Ishikawa (cell line): ENCODE measurements at regions not wholly inside any gene's neighbourhood (a gene's known extent, or its start where the extent isn't known, plus 50 kb on each side); places are given as distances from the start of the nearest gene placed in this dataset.

ENCODE experiments used
- CEBPB ChIP-seq: IDR thresholded peaks from 2 replicates; pipeline ENCODE4 v1.6.1; 2012
- CREB1 ChIP-seq: IDR thresholded peaks from 2 replicates; pipeline ENCODE4 v1.6.1; 2012; ENCODE audit warnings: low read depth
- EGR1 ChIP-seq: IDR thresholded peaks from 2 replicates; pipeline ENCODE4 v1.6.1; 2012
- EP300 ChIP-seq: IDR thresholded peaks from 2 replicates; pipeline ENCODE4 v1.6.1; 2012; ENCODE audit warnings: borderline replicate concordance
- FOXM1 ChIP-seq: IDR thresholded peaks from 2 replicates; pipeline ENCODE4 v1.6.1; 2012; ENCODE audit warnings: low read depth, borderline replicate concordance
- MAX ChIP-seq: IDR thresholded peaks from 2 replicates; pipeline ENCODE4 v1.6.1; 2012
- NFIC ChIP-seq: IDR thresholded peaks from 2 replicates; pipeline ENCODE4 v1.6.1; 2012
- RAD21 ChIP-seq: IDR thresholded peaks from 2 replicates; pipeline ENCODE4 v1.6.1; 2012; ENCODE audit warnings: low read depth
- REST ChIP-seq: IDR thresholded peaks from 2 replicates; pipeline ENCODE4 v1.6.1; 2012; ENCODE audit warnings: low read depth, mild to moderate bottlenecking
- TAF1 ChIP-seq: IDR thresholded peaks from 2 replicates; pipeline ENCODE4 v1.6.1; 2012; ENCODE audit warnings: low read depth, mild to moderate bottlenecking
- TCF12 ChIP-seq: IDR thresholded peaks from 2 replicates; pipeline ENCODE4 v1.6.1; 2012; ENCODE audit warnings: low read depth
- TEAD4 ChIP-seq: IDR thresholded peaks from 2 replicates; pipeline ENCODE4 v1.6.1; 2012
- USF1 ChIP-seq: IDR thresholded peaks from 2 replicates; pipeline ENCODE4 v1.6.1; 2012
- YY1 ChIP-seq: IDR thresholded peaks from 2 replicates; pipeline ENCODE4 v1.6.1; 2012; ENCODE audit warnings: low read depth
- ZBTB7A ChIP-seq: IDR thresholded peaks from 2 replicates; pipeline ENCODE4 v1.6.1; 2012; ENCODE audit warnings: low read depth

GRCh38 chr2:187118331-187119099 is 269.5 kb upstream of the ZSWIM2 start:
- TF ChIP-seq YY1: no peak
- TF ChIP-seq ZBTB7A: no peak
- TF ChIP-seq CREB1: no peak
- no peak for TF ChIP-seq NFIC
- no peak for TF ChIP-seq REST
- no peak for TF ChIP-seq TEAD4
- no peak for TF ChIP-seq FOXM1
- TF ChIP-seq TCF12: no peak
- no peak for TF ChIP-seq EP300
- no peak for TF ChIP-seq RAD21
- no peak for TF ChIP-seq EGR1
- TF ChIP-seq TAF1: no peak
- no peak for TF ChIP-seq USF1
- no peak for TF ChIP-seq MAX
- no peak for TF ChIP-seq CEBPB

- TF ChIP-seq MAX (no peak), EP300 (no peak), USF1 (no peak), CEBPB (no peak), REST (no peak), RAD21 (no peak), TAF1 (no peak), NFIC (no peak), TCF12 (no peak), CREB1 (no peak), YY1 (no peak), EGR1 (no peak), FOXM1 (no peak)
These were observed 268.5 kb upstream of the ZSWIM2 start for GRCh38 chr2:187117483-187117882.

GRCh38 chr2:187115627-187116026 is 266.7 kb upstream of the ZSWIM2 start:
- TF ChIP-seq REST: no peak
- TF ChIP-seq RAD21: no peak
- no peak for TF ChIP-seq TAF1
- no peak for TF ChIP-seq MAX
- TF ChIP-seq TCF12: no peak
- TF ChIP-seq EGR1: no peak
- no peak for TF ChIP-seq CEBPB
- TF ChIP-seq YY1: no peak
- TF ChIP-seq ZBTB7A: no peak
- TF ChIP-seq CREB1: no peak
- no peak for TF ChIP-seq EP300
- no peak for TF ChIP-seq NFIC
- no peak for TF ChIP-seq TEAD4
- no peak for TF ChIP-seq FOXM1
- TF ChIP-seq USF1: no peak

- no peak for TF ChIP-seq TCF12
- TF ChIP-seq CEBPB: no peak
- TF ChIP-seq FOXM1: no peak
- no peak for TF ChIP-seq EGR1
- no peak for TF ChIP-seq YY1
- no peak for TF ChIP-seq ZBTB7A
These were observed 258.0 kb upstream of the ZSWIM2 start for GRCh38 chr2:187107001-187107400.
